Stomach (tissue), 4 donors: ENCODE measurements at regions not wholly inside any gene's neighbourhood (a gene's known extent, or its start where the extent isn't known, plus 50 kb on each side); places are given as distances from the start of the nearest gene placed in this dataset.

Experiments
- POLR2AphosphoS5 ChIP-seq, 3 donors: sonication (generic); formaldehyde crosslinking; IDR thresholded peaks; one replicate each; pipeline ENCODE4 v1.6.1; 2016; ENCODE audit warnings: antibody characterized with exemption in 3 of 3
- TF ChIP-seq, protein P1 (sequence below), 7 experiments: fragments of 450-650 bp in 4 of 7; fragments of 200-600 bp in 3 of 7; sonication (generic) in 3 of 7; IDR thresholded peaks; one replicate each; pipeline ENCODE4 v1.5.1; 2016 to 2019; ENCODE audit warnings: antibody characterized with exemption in 7 of 7, control low read depth in 2 of 7, mild to moderate bottlenecking in 1 of 7

DNA sequence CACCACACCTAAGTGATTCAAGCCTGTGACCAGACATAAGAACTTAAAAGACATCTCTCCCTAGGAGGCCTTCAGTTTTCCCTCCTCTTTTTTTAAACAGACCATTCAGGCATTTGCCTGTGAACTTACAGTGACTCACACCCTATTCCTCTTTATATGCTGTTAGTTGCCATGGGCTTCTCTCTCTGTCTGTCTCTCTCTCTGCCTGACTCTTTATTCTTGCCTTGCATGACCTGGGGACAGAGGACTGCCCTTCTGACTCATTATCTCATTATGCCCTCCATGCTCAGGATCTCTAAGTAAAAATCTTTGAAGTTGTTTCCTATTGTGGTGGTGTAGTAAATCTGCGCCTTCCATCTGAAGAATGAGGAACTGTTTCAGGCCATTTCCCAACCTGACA is 442.2 kb upstream of the MAN1A1 start:
- TF ChIP-seq POLR2AphosphoS5 (IDR thresholded peaks at IDR 0.05), result no peak
- TF ChIP-seq, protein P1, sequence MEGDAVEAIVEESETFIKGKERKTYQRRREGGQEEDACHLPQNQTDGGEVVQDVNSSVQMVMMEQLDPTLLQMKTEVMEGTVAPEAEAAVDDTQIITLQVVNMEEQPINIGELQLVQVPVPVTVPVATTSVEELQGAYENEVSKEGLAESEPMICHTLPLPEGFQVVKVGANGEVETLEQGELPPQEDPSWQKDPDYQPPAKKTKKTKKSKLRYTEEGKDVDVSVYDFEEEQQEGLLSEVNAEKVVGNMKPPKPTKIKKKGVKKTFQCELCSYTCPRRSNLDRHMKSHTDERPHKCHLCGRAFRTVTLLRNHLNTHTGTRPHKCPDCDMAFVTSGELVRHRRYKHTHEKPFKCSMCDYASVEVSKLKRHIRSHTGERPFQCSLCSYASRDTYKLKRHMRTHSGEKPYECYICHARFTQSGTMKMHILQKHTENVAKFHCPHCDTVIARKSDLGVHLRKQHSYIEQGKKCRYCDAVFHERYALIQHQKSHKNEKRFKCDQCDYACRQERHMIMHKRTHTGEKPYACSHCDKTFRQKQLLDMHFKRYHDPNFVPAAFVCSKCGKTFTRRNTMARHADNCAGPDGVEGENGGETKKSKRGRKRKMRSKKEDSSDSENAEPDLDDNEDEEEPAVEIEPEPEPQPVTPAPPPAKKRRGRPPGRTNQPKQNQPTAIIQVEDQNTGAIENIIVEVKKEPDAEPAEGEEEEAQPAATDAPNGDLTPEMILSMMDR (IDR thresholded peaks at IDR 0.05), result no peak
